SK-N-SH treated with all-trans-retinoic acid at 6 μM for 48 hours (cell line): ENCODE measurements at regions not wholly inside any gene's neighbourhood (a gene's known extent, or its start where the extent isn't known, plus 50 kb on each side); places are given as distances from the start of the nearest gene placed in this dataset.

Experiments
- ARNTL ChIP-seq: fragments of 450-650 bp; formaldehyde crosslinking; IDR thresholded peaks from 2 replicates; pipeline ENCODE4 v1.5.0; 2020; ENCODE audit warnings: low read depth, mild to moderate bottlenecking, moderate library complexity, borderline replicate concordance
- CREB5 ChIP-seq: fragments of 250-450 bp; sonication (Bioruptor Pico); IDR thresholded peaks from 2 replicates; pipeline ENCODE4 v1.5.1; 2020; ENCODE audit warnings: low read depth, mild to moderate bottlenecking, moderate library complexity
- CSDC2 ChIP-seq: fragments of 250-450 bp; sonication (Bioruptor Pico); IDR thresholded peaks from 2 replicates; pipeline ENCODE4 v1.5.0; 2020; ENCODE audit warnings: mild to moderate bottlenecking, moderate library complexity
- CSRNP3 ChIP-seq: fragments of 250-450 bp; sonication (Bioruptor Pico); IDR thresholded peaks from 2 replicates; pipeline ENCODE4 v1.5.1; 2021; ENCODE audit warnings: mild to moderate bottlenecking, moderate library complexity
- GLIS3 ChIP-seq: fragments of 250-450 bp; sonication (Bioruptor Pico); IDR thresholded peaks from 2 replicates; pipeline ENCODE4 v1.5.0; 2020; ENCODE audit warnings: mild to moderate bottlenecking, moderate library complexity
- PATZ1 ChIP-seq: fragments of 250-450 bp; sonication (Bioruptor Pico); IDR thresholded peaks from 2 replicates; pipeline ENCODE4 v1.8.0; 2020; ENCODE audit warnings: mild to moderate bottlenecking, moderate library complexity, borderline replicate concordance
- RARB ChIP-seq: fragments of 250-450 bp; sonication (Bioruptor Pico); IDR thresholded peaks from 2 replicates; pipeline ENCODE4 v1.8.0; 2021; ENCODE audit warnings: mild to moderate bottlenecking, moderate library complexity
- SNAI2 ChIP-seq: fragments of 250-450 bp; sonication (Bioruptor Pico); IDR thresholded peaks from 2 replicates; pipeline ENCODE4 v1.5.0; 2020; ENCODE audit warnings: mild to moderate bottlenecking, moderate library complexity
- ZNF8 ChIP-seq: fragments of 450-650 bp; formaldehyde crosslinking; IDR thresholded peaks from 2 replicates; pipeline ENCODE4 v1.5.0; 2020; ENCODE audit warnings: mild to moderate bottlenecking, moderate library complexity

GRCh38 chr17:79454826-79455225 is 156.0 kb downstream of the RBFOX3 start:
- no peak for TF ChIP-seq CSDC2 (CRISPR knock-in tag)
- no peak for TF ChIP-seq RARB
- TF ChIP-seq GLIS3 = no peak
- TF ChIP-seq CREB5 (CRISPR knock-in tag) = no peak
- TF ChIP-seq ARNTL (CRISPR knock-in tag) = no peak
- TF ChIP-seq CSRNP3 = no peak
- no peak for TF ChIP-seq ZNF8 (CRISPR knock-in tag)
- TF ChIP-seq PATZ1 (CRISPR knock-in tag) = no peak
- no peak for TF ChIP-seq SNAI2 (CRISPR knock-in tag)
